Left lung (tissue), 4 donors: ENCODE measurements at regions not wholly inside any gene's neighbourhood (a gene's known extent, or its start where the extent isn't known, plus 50 kb on each side); places are given as distances from the start of the nearest gene placed in this dataset.
A peak's percentile ranks its signal among the peaks of the same experiment; 100 is the strongest.

Experiments
- ATAC-seq: fragments of 200-7000 bp; cut with Tn5 transposase; one replicate; pipeline ENCODE4 v1.9.1; 2020; ENCODE audit warnings: moderate library complexity
- DNase-seq, 4 donors: peaks; one replicate each; pipeline ENCODE4 v3.0.0-alpha.2; 2013 to 2020
- H3K27ac ChIP-seq, 2 donors: fragments of 200-600 bp; sonication (generic) in 1 of 2; one replicate each; pipeline versions ENCODE4 v1.5.0 to v1.8.0; 2020 to 2021
- H3K27me3 ChIP-seq, 2 donors: fragments of 200-600 bp; sonication (generic) in 1 of 2; one replicate each; pipeline versions ENCODE4 v1.5.0 to v1.8.0; 2020 to 2021
- H3K36me3 ChIP-seq, 2 donors: fragments of 200-600 bp; sonication (generic) in 1 of 2; one replicate each; pipeline versions ENCODE4 v1.5.0 to v1.8.0; 2020 to 2021
- H3K4me1 ChIP-seq, 2 donors: fragments of 200-600 bp; one replicate each; pipeline ENCODE4 v1.8.0; 2021
- H3K4me3 ChIP-seq, 2 donors: fragments of 200-600 bp; sonication (generic) in 1 of 2; one replicate each; pipeline versions ENCODE4 v1.5.0 to v1.8.0; 2020 to 2021; ENCODE audit warnings: mild to moderate bottlenecking in 1 of 2
- H3K9me3 ChIP-seq, 2 donors: fragments of 200-600 bp; sonication (generic) in 1 of 2; one replicate each; pipeline versions ENCODE4 v1.5.0 to v1.8.0; 2020 to 2021
- CTCF ChIP-seq, 2 donors: fragments of 200-600 bp; sonication (generic) in 1 of 2; IDR thresholded peaks; one replicate each; pipeline versions ENCODE4 v1.5.0 to v1.8.0; 2021; ENCODE audit warnings: antibody characterized with exemption in 2 of 2
- intact Hi-C, 2 donors: fragments of 100-400 bp; cut with DNase I; formaldehyde crosslinking; loops; one replicate each; pipeline versions ENCODE4 v1.11.2 to v1.14.2; 2022
- donor health status: DM: no; HTN: yes; CAD: no.
- donor health status: DM: no; HTN: no; CAD: no.

GRCh38 chr13:88142653-88143052 is 471.5 kb downstream of the SLITRK5 start:
- intact Hi-C loops = no loop called here
- no peak overlapping the region for H3K27ac ChIP-seq
- ATAC-seq (no peak), DNase-seq (no peak)
- H3K4me1 ChIP-seq = no peaks in the 10 kb centered on the region
- H3K9me3 ChIP-seq = peaks cover 0 to 9% of the 10 kb centered on the region in 2 donors
- H3K27me3 ChIP-seq = no peaks in the 10 kb centered on the region
- no peak overlapping the region for H3K4me3 ChIP-seq
- no peak for TF ChIP-seq CTCF (IDR thresholded peaks at IDR 0.05)
- H3K36me3 ChIP-seq = no peaks in the 10 kb centered on the region

GRCh38 chr13:88144580-88144979 is 473.4 kb downstream of the SLITRK5 start:
- DNase-seq = peak in 1 of 4 donors; percentile 31
- Histone ChIP-seq H3K27ac (no peak overlapping the region), H3K27me3 (no peaks in the 10 kb centered on the region), H3K9me3 (peaks cover 0 to 12% of the 10 kb centered on the region in 2 donors), H3K4me3 (no peak overlapping the region), H3K4me1 (no peaks in the 10 kb centered on the region), H3K36me3 (no peaks in the 10 kb centered on the region)
- ATAC-seq = no peak
- intact Hi-C loops = no loop called here
- TF ChIP-seq CTCF (IDR thresholded peaks at IDR 0.05) = no peak

- Histone ChIP-seq H3K4me1 (no peaks in the 10 kb centered on the region), H3K27ac (no peak overlapping the region), H3K36me3 (no peaks in the 10 kb centered on the region), H3K4me3 (no peak overlapping the region), H3K9me3 (peaks cover 0 to 4% of the 10 kb centered on the region in 2 donors), H3K27me3 (no peaks in the 10 kb centered on the region)
- ATAC-seq (no peak), DNase-seq (no peak)
- no peak for TF ChIP-seq CTCF (IDR thresholded peaks at IDR 0.05)
- intact Hi-C loops = no loop called here
Measured at GRCh38 chr13:88153353-88153752, 482.2 kb downstream of the SLITRK5 start.

GRCh38 chr13:88154001-88154400 is 482.8 kb downstream of the SLITRK5 start:
- Histone ChIP-seq H3K9me3 (peaks cover 0 to 4% of the 10 kb centered on the region in 2 donors), H3K36me3 (no peaks in the 10 kb centered on the region), H3K4me3 (no peak overlapping the region), H3K4me1 (no peaks in the 10 kb centered on the region), H3K27ac (no peak overlapping the region), H3K27me3 (no peaks in the 10 kb centered on the region)
- intact Hi-C loops = no loop called here
- no peak for ATAC-seq
- no peak for DNase-seq
- TF ChIP-seq CTCF (IDR thresholded peaks at IDR 0.05) = no peak

GRCh38 chr13:88162076-88162702 is 491.0 kb downstream of the SLITRK5 start:
- Histone ChIP-seq H3K4me3 (no peak overlapping the region), H3K27me3 (no peaks in the 10 kb centered on the region), H3K9me3 (no peaks in the 10 kb centered on the region), H3K27ac (no peak overlapping the region), H3K36me3 (no peaks in the 10 kb centered on the region), H3K4me1 (no peaks in the 10 kb centered on the region)
- no peak for TF ChIP-seq CTCF (IDR thresholded peaks at IDR 0.05)
- DNase-seq = no peak
- intact Hi-C loops = no loop called here
- ATAC-seq = no peak
